Prostate gland (tissue), 2 donors: ENCODE measurements at regions not wholly inside any gene's neighbourhood (a gene's known extent, or its start where the extent isn't known, plus 50 kb on each side); places are given as distances from the start of the nearest gene placed in this dataset.

Source experiments
- DNase-seq: peaks from one replicate; pipeline ENCODE4 v3.0.0-alpha.2; 2019; ENCODE audit warnings: low spot score
- H3K27ac ChIP-seq, 2 donors: fragments of 200-600 bp; sonication (generic); 2 replicates each; pipeline ENCODE4 v1.5.1; 2017 to 2019
- H3K27me3 ChIP-seq: fragments of 200-600 bp; sonication (generic); replicated peaks from 2 replicates; pipeline ENCODE4 v1.5.1; 2019; ENCODE audit not compliant: insufficient read depth
- H3K36me3 ChIP-seq, 2 donors: fragments of 200-600 bp; sonication (generic); 1 replicate in 1 of 2; 2 replicates in 1 of 2; pipeline versions ENCODE4 v1.5.1 to v1.8.1; 2017 to 2019
- H3K4me1 ChIP-seq: fragments of 200-600 bp; sonication (generic); replicated peaks from 2 replicates; pipeline ENCODE4 v1.5.1; 2019
- H3K4me3 ChIP-seq, 2 donors: fragments of 200-600 bp; sonication (generic); 2 replicates each; pipeline ENCODE4 v1.5.1; 2017 to 2019
- H3K9me3 ChIP-seq: fragments of 200-600 bp; sonication (generic); 2 replicates; pipeline ENCODE4 v1.5.1; 2017
- POLR2A ChIP-seq: fragments of 450-650 bp; IDR thresholded peaks from one replicate; pipeline ENCODE4 v1.6.1; 2016; ENCODE audit warnings: antibody characterized with exemption, mild to moderate bottlenecking
- POLR2AphosphoS5 ChIP-seq: sonication (generic); formaldehyde crosslinking; IDR thresholded peaks from one replicate; pipeline ENCODE4 v1.6.1; 2017; ENCODE audit warnings: antibody characterized with exemption
- WGBS: methylation state at CpG from one replicate; pipeline ENCODE4 v1.1.5; 2018; 5-methylcytosine and 5-hydroxymethylcytosine counted together
- intact Hi-C: fragments of 100-400 bp; cut with DNase I; formaldehyde crosslinking; loops from one replicate; pipeline ENCODE4 v1.14.2; 2022
- TF ChIP-seq, protein P1 (sequence below), 4 experiments: fragments of 200-600 bp in 2 of 4; fragments of 450-650 bp in 2 of 4; sonication (generic) in 2 of 4; IDR thresholded peaks; 1 replicate in 3 of 4; 2 replicates in 1 of 4; pipeline ENCODE4 v1.5.1; 2016 to 2019; ENCODE audit warnings: antibody characterized with exemption in 4 of 4, mild to moderate bottlenecking in 2 of 4, moderate library complexity in 2 of 4

GRCh38 chr12:38384816-38385378, 68.3 kb downstream of the ALG10B start:
- 77% methylated on average over 9 of the region's 9 CpGs for WGBS
- intact Hi-C loops = no loop called here

DNA sequence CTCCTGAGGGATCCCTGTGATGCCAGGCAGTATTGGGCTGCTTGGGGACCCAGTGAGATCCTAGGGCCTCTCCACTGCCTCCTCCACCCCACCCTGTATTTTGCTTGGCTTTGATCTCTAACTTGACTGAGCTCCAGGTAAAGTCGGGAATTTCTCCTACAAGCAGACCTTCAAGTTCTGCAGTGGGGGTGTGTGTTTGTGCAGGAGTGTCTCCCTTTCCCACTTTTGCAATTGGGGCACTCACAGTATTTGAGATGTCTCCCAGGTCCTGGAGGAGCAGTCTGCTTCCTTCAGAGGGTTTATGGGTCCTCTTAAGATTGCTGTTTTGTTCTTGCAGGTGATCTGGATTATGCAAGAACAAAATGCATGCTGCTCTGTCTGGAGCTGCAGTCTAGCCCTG, 68.9 kb downstream of the ALG10B start:
- Histone ChIP-seq H3K27me3 (no peaks in the 10 kb centered on the region), H3K27ac (no peak overlapping the region), H3K4me1 (no peaks in the 10 kb centered on the region), H3K36me3 (no peaks in the 10 kb centered on the region), H3K4me3 (no peak overlapping the region), H3K9me3 (no peaks in the 10 kb centered on the region)
- WGBS = 39% methylated on average over 1 of the region's 1 CpG
- no peak for DNase-seq
- intact Hi-C loops = no loop called here
- TF ChIP-seq POLR2A (no peak), POLR2AphosphoS5 (no peak)
- TF ChIP-seq, protein P1, sequence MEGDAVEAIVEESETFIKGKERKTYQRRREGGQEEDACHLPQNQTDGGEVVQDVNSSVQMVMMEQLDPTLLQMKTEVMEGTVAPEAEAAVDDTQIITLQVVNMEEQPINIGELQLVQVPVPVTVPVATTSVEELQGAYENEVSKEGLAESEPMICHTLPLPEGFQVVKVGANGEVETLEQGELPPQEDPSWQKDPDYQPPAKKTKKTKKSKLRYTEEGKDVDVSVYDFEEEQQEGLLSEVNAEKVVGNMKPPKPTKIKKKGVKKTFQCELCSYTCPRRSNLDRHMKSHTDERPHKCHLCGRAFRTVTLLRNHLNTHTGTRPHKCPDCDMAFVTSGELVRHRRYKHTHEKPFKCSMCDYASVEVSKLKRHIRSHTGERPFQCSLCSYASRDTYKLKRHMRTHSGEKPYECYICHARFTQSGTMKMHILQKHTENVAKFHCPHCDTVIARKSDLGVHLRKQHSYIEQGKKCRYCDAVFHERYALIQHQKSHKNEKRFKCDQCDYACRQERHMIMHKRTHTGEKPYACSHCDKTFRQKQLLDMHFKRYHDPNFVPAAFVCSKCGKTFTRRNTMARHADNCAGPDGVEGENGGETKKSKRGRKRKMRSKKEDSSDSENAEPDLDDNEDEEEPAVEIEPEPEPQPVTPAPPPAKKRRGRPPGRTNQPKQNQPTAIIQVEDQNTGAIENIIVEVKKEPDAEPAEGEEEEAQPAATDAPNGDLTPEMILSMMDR (IDR thresholded peaks at IDR 0.05) = no peak

More at GRCh38 chr12:38384816-38385378, 68.3 kb downstream of the ALG10B start:
- Histone ChIP-seq H3K27me3 (no peaks in the 10 kb centered on the region), H3K27ac (no peak overlapping the region), H3K9me3 (no peaks in the 10 kb centered on the region), H3K4me3 (no peak overlapping the region), H3K36me3 (no peaks in the 10 kb centered on the region), H3K4me1 (no peaks in the 10 kb centered on the region)
- TF ChIP-seq, protein P1 (IDR thresholded peaks at IDR 0.05) = no peak
- TF ChIP-seq POLR2A = no peak
- TF ChIP-seq POLR2AphosphoS5 = no peak
- no peak for DNase-seq

DNA sequence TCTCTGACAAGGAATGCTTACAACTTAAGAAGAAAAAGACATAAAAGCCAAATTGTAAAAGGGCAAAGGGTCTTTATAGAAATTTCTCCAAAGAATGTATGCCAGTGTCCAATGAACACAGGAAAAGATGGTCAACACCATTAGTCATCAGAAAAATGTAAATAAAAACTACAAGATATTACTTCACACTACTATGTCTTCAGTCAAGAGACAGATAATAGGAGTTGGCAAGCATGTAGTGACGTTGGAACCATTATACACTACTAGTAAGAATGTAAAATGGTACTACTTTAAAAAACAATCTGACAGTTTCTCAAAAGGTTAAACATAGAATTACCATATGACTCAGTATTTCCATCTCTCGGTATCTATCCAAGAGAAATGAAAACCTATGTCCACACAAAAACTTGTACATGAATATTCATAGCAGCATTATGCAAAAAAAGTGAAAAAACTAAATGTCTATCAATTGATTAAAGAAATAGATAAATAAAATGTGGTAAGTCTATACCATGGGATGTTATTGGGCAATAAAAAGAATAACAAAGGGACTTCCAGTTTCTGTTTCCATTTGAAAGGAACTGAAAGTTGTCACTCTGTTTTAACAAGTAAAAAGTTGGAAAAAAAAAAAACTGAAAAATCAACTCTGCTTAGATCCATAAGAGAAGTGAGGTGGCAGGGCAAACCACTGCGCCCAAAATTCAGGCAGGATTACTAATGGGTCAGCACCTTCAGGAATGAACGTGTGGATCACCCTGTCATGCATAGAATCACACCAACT, 69.8 kb downstream of the ALG10B start:
- H3K27me3 ChIP-seq = no peaks in the 10 kb centered on the region
- H3K9me3 ChIP-seq = no peaks in the 10 kb centered on the region
- H3K4me3 ChIP-seq = no peak overlapping the region
- intact Hi-C loops = no loop called here
- DNase-seq = no peak
- H3K27ac ChIP-seq = no peak overlapping the region
- H3K36me3 ChIP-seq = no peaks in the 10 kb centered on the region
- TF ChIP-seq POLR2A (no peak), POLR2AphosphoS5 (no peak)
- TF ChIP-seq, protein P1 (IDR thresholded peaks at IDR 0.05) = no peak
- H3K4me1 ChIP-seq = no peaks in the 10 kb centered on the region
- WGBS = 71% methylated on average over 4 of the region's 4 CpGs

DNA sequence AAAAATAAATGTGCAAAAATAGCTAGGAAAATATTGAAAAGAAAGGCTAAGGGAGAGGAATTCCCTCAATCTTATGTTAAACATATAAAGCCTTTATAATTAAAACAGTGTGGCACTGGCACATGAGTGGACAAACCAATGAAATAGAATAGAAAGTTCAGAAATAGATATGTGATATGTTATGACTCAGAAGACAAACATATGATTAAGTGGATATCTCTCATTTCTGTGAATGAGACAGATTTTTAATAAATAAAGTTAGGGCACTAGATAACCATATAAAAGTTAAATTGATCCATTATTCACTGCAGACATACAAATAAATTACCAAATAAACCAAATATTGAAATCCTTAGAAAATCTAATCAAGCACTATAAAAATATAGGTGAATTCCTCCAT, 73.0 kb downstream of the ALG10B start:
- TF ChIP-seq, protein P1 (IDR thresholded peaks at IDR 0.05) = no peak
- TF ChIP-seq POLR2A = no peak
- TF ChIP-seq POLR2AphosphoS5 = no peak
- H3K27ac ChIP-seq = no peak overlapping the region
- H3K9me3 ChIP-seq = no peaks in the 10 kb centered on the region
- H3K36me3 ChIP-seq = no peaks in the 10 kb centered on the region
- H3K4me3 ChIP-seq = no peak overlapping the region
- no peaks in the 10 kb centered on the region for H3K4me1 ChIP-seq
- intact Hi-C loops = no loop called here
- no peak for DNase-seq
- H3K27me3 ChIP-seq = no peaks in the 10 kb centered on the region

DNA sequence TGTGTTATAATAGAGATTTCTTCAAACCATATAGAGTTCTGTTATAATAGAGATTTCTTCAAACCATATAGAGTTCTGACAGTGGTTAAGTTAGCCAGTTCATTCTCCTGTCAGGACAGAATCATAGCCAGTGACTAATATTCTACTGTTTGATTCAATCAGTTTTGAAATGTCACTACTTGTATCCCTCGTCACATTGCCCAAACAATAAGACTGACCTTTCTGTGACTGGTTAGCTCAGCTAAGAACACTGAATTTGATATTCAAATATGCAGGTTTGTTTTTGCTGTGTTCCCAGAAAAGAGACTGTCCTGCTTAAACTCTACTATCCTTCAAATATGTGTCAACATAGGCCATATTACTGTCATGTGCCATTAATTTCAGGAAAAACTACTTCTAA, 74.4 kb downstream of the ALG10B start:
- H3K27me3 ChIP-seq = no peaks in the 10 kb centered on the region
- no peaks in the 10 kb centered on the region for H3K4me1 ChIP-seq
- no peak overlapping the region for H3K4me3 ChIP-seq
- no peak overlapping the region for H3K27ac ChIP-seq
- H3K36me3 ChIP-seq = no peaks in the 10 kb centered on the region
- intact Hi-C loops = no loop called here
- no peak for TF ChIP-seq POLR2A
- TF ChIP-seq, protein P1 (IDR thresholded peaks at IDR 0.05) = no peak
- TF ChIP-seq POLR2AphosphoS5 = no peak
- DNase-seq = no peak
- WGBS = 59% methylated on average over 1 of the region's 1 CpG
- no peaks in the 10 kb centered on the region for H3K9me3 ChIP-seq
